H9 (cell line): ENCODE measurements at regions not wholly inside any gene's neighbourhood (a gene's known extent, or its start where the extent isn't known, plus 50 kb on each side); places are given as distances from the start of the nearest gene placed in this dataset.
A peak's percentile ranks its signal among the peaks of the same experiment; 100 is the strongest.

Experiments used
- DNase-seq: peaks from one replicate; pipeline ENCODE4 v3.0.0-alpha.2; 2017
- H2AFZ ChIP-seq: one replicate; pipeline ENCODE4 v1.6.1; 2013; ENCODE audit warnings: mild to moderate bottlenecking, low read length, control low read depth, moderate library complexity
- H2AK5ac ChIP-seq: 2 replicates; pipeline ENCODE4 v1.6.1; 2013; ENCODE audit warnings: low read length, control low read depth, mixed read lengths; ENCODE audit not compliant: insufficient read length
- H2BK120ac ChIP-seq: one replicate; pipeline ENCODE4 v1.6.1; 2013; ENCODE audit warnings: low read depth, mild to moderate bottlenecking, low read length, control low read depth, inconsistent platforms; ENCODE audit not compliant: poor library complexity, severe bottlenecking
- H2BK12ac ChIP-seq: 2 replicates; pipeline ENCODE4 v1.6.1; 2013; ENCODE audit warnings: low read length, control low read depth, mixed read lengths, low read depth; ENCODE audit not compliant: insufficient read length
- H2BK15ac ChIP-seq: 2 replicates; pipeline ENCODE4 v1.6.1; 2013; ENCODE audit warnings: low read depth, low read length, control low read depth
- H2BK20ac ChIP-seq: one replicate; pipeline ENCODE4 v1.6.1; 2013; ENCODE audit warnings: low read depth, mild to moderate bottlenecking, low read length, control low read depth, inconsistent platforms; ENCODE audit not compliant: poor library complexity, severe bottlenecking
- H2BK5ac ChIP-seq: 2 replicates; pipeline ENCODE4 v1.6.1; 2013; ENCODE audit warnings: low read length, control low read depth, mixed read lengths; ENCODE audit not compliant: insufficient read length
- H3K14ac ChIP-seq: 2 replicates; pipeline ENCODE4 v1.6.1; 2013; ENCODE audit warnings: low read length, control low read depth; ENCODE audit not compliant: insufficient read depth
- H3K18ac ChIP-seq: 2 replicates; pipeline ENCODE4 v1.6.1; 2013; ENCODE audit warnings: low read depth, mild to moderate bottlenecking, mixed read lengths, low read length, control low read depth; ENCODE audit not compliant: insufficient read length
- H3K23ac ChIP-seq: 2 replicates; pipeline ENCODE4 v1.6.1; 2013; ENCODE audit warnings: low read length, control low read depth, mixed read lengths, low read depth; ENCODE audit not compliant: insufficient read length
- H3K23me2 ChIP-seq: 2 replicates; pipeline ENCODE4 v1.6.1; 2013; ENCODE audit warnings: low read depth, mild to moderate bottlenecking, mixed read lengths, low read length, control low read depth; ENCODE audit not compliant: insufficient read length, poor library complexity, severe bottlenecking
- H3K27ac ChIP-seq: 2 replicates; pipeline ENCODE4 v1.5.1; 2013; ENCODE audit warnings: low read length, control low read depth, mixed read lengths, low read depth; ENCODE audit not compliant: insufficient read length
- H3K27me3 ChIP-seq: 2 replicates; pipeline ENCODE4 v1.6.1; 2013; ENCODE audit warnings: low read length, control low read depth, inconsistent platforms; ENCODE audit not compliant: insufficient read depth
- H3K4ac ChIP-seq: 2 replicates; pipeline ENCODE4 v1.6.1; 2013; ENCODE audit warnings: low read depth, mild to moderate bottlenecking, control low read depth, inconsistent platforms, low read length, moderate library complexity
- H3K4me1 ChIP-seq: 2 replicates; pipeline ENCODE4 v1.6.1; 2013; ENCODE audit warnings: low read length, control low read depth, inconsistent platforms; ENCODE audit not compliant: insufficient read depth
- H3K4me2 ChIP-seq: 2 replicates; pipeline ENCODE4 v1.6.1; 2013; ENCODE audit warnings: low read length, control low read depth, mixed read lengths; ENCODE audit not compliant: insufficient read length, insufficient read depth
- H3K56ac ChIP-seq: 2 replicates; pipeline ENCODE4 v1.6.1; 2013; ENCODE audit warnings: low read depth, mild to moderate bottlenecking, mixed read lengths, low read length, control low read depth; ENCODE audit not compliant: insufficient read length
- H3K79me1 ChIP-seq: 2 replicates; pipeline ENCODE4 v1.6.1; 2013; ENCODE audit warnings: low read depth, mild to moderate bottlenecking, moderate library complexity, low read length, control low read depth, inconsistent platforms; ENCODE audit not compliant: insufficient read depth, poor library complexity, severe bottlenecking
- H3K79me2 ChIP-seq: 2 replicates; pipeline ENCODE4 v1.6.1; 2013; ENCODE audit warnings: low read length, control low read depth, inconsistent platforms; ENCODE audit not compliant: insufficient read depth
- H3K9ac ChIP-seq: 2 replicates; pipeline ENCODE4 v1.6.1; 2013; ENCODE audit warnings: low read length, control low read depth, mixed read lengths; ENCODE audit not compliant: insufficient read length; ENCODE audit errors: extremely low read depth
- H3K9me3 ChIP-seq: one replicate; pipeline ENCODE4 v1.6.1; 2013; ENCODE audit warnings: low read depth, low read length, inconsistent platforms; ENCODE audit not compliant: control insufficient read depth
- H3T11ph ChIP-seq: one replicate; pipeline ENCODE4 v1.6.1; 2013; ENCODE audit warnings: mild to moderate bottlenecking, low read length, control low read depth, inconsistent platforms
- H4K20me1 ChIP-seq: one replicate; pipeline ENCODE4 v1.6.1; 2013; ENCODE audit not compliant: control insufficient read depth, insufficient read length, insufficient read depth
- H4K5ac ChIP-seq: 2 replicates; pipeline ENCODE4 v1.6.1; 2013; ENCODE audit warnings: low read depth, mild to moderate bottlenecking, mixed read lengths, low read length, control low read depth; ENCODE audit not compliant: insufficient read length
- H4K8ac ChIP-seq: replicated peaks from 2 replicates; pipeline ENCODE4 v1.6.1; 2013; ENCODE audit warnings: low read length, control low read depth, mixed read lengths, low read depth; ENCODE audit not compliant: insufficient read length
- H4K91ac ChIP-seq: 2 replicates; pipeline ENCODE4 v1.6.1; 2013; ENCODE audit warnings: low read depth, mild to moderate bottlenecking, moderate library complexity, mixed read lengths, low read length, control low read depth; ENCODE audit not compliant: insufficient read length
- H3K27ac Mint-ChIP-seq, 3 experiments: 2 replicates in 2 of 3; 3 replicates in 1 of 3; pipeline ENCODE4 v1.8.0; 2020 to 2021; ENCODE audit warnings: mixed read lengths in 3 of 3, mild to moderate bottlenecking in 1 of 3, moderate library complexity in 1 of 3
- H3K27me3 Mint-ChIP-seq: 2 replicates; pipeline ENCODE4 v1.8.0; 2021; ENCODE audit warnings: low read depth, mild to moderate bottlenecking, moderate library complexity, mixed read lengths
- H3K36me3 Mint-ChIP-seq, 3 experiments: 2 replicates in 2 of 3; 3 replicates in 1 of 3; pipeline ENCODE4 v1.8.0; 2020 to 2021; ENCODE audit warnings: low read depth in 3 of 3, mixed read lengths in 3 of 3; ENCODE audit not compliant: insufficient read depth in 1 of 3
- H3K4me1 Mint-ChIP-seq, 2 experiments: 2 replicates each; pipeline ENCODE4 v1.8.0; 2020; ENCODE audit warnings: mixed read lengths in 2 of 2
- H3K4me3 Mint-ChIP-seq, 2 experiments: 2 replicates in 1 of 2; 3 replicates in 1 of 2; pipeline ENCODE4 v1.8.0; 2020 to 2021; ENCODE audit warnings: mild to moderate bottlenecking in 2 of 2, mixed read lengths in 2 of 2, moderate library complexity in 1 of 2
- H3K9me3 Mint-ChIP-seq, 2 experiments: 2 replicates in 1 of 2; 3 replicates in 1 of 2; pipeline ENCODE4 v1.8.0; 2020; ENCODE audit warnings: mild to moderate bottlenecking in 2 of 2, mixed read lengths in 2 of 2, moderate library complexity in 1 of 2
- CTCF ChIP-seq: fragments of 200-600 bp; sonication (generic); conservative IDR thresholded peaks from 3 replicates; pipeline ENCODE4 v1.8.0; 2021; ENCODE audit warnings: antibody characterized with exemption, mild to moderate bottlenecking
- WGBS: extraction: QIAGEN DNeasy Blood & Tissue Kit; methylation state at CpG from one replicate; pipeline ENCODE4 v1.1.7; 2013; ENCODE audit warnings: missing lambda C conversion rate, low lambda C conversion rate, mixed read lengths; ENCODE audit not compliant: insufficient read length; ENCODE audit errors: extremely low coverage; 5-methylcytosine and 5-hydroxymethylcytosine counted together

- Histone ChIP-seq H3K27me3 (no peaks in the 10 kb centered on the region), H3T11ph (no peak overlapping the region), H4K5ac (no peak overlapping the region), H3K56ac (no peak overlapping the region), H3K23ac (no peak overlapping the region), H3K14ac (no peak overlapping the region), H4K20me1 (no peaks in the 10 kb centered on the region), H3K27ac (no peak overlapping the region), H3K79me1 (no peaks in the 10 kb centered on the region), H2AK5ac (no peak overlapping the region), H2AFZ (no peak overlapping the region), H3K79me2 (no peaks in the 10 kb centered on the region), H2BK20ac (no peak overlapping the region), H3K9me3 (no peaks in the 10 kb centered on the region), H4K8ac (peak overlapping the region; percentile 50), H3K23me2 (no peaks in the 10 kb centered on the region), H2BK12ac (no peak overlapping the region), H3K4me1 (no peaks in the 10 kb centered on the region), H3K9ac (no peak overlapping the region), H3K18ac (no peak overlapping the region), H4K91ac (no peak overlapping the region), H3K4me2 (no peak overlapping the region), H2BK120ac (no peak overlapping the region), H2BK5ac (no peak overlapping the region), H2BK15ac (no peak overlapping the region), H3K4ac (no peak overlapping the region)
- TF ChIP-seq CTCF: peak; percentile 39; the same call in 2 of the 3 replicates
- Mint-ChIP-seq H3K27me3 (no peaks in the 10 kb centered on the region; the same call in 1 of the 2 replicates), H3K36me3 (no peaks in the 10 kb centered on the region; a peak in 1 of 7 replicates), H3K27ac (no peak overlapping the region), H3K9me3 (peaks cover 0 to 2% of the 10 kb centered on the region in 2 experiments; a peak in 1 of 5 replicates), H3K4me3 (no peak overlapping the region), H3K4me1 (0 out of 4 replicates have a peak, but pooled peaks cover 2 to 3% of the 10 kb centered on the region in 2 experiments)
- WGBS: no CpG with 5 or more reads among the region's 8 CpGs
- DNase-seq: peak; percentile 57
Observed at GRCh38 chr3:80307844-80308243, 540.0 kb upstream of the ROBO1 start.
